A673 (cell line): ENCODE measurements at regions not wholly inside any gene's neighbourhood (a gene's known extent, or its start where the extent isn't known, plus 50 kb on each side); places are given as distances from the start of the nearest gene placed in this dataset.

Source experiments
- EZH2 ChIP-seq: fragments of 200-600 bp; sonication (generic); IDR thresholded peaks from 2 replicates; pipeline ENCODE4 v1.6.1; 2017; ENCODE audit warnings: borderline replicate concordance, low read depth, mild to moderate bottlenecking, mixed read lengths, antibody characterized with exemption, low read length; ENCODE audit not compliant: poor library complexity, severe bottlenecking
- TF ChIP-seq, protein P1 (sequence below): fragments of 300-800, 200-600 bp; sonication (generic); conservative IDR thresholded peaks from 2 replicates; pipeline ENCODE4 v1.5.1; 2017; ENCODE audit warnings: low read depth, mild to moderate bottlenecking, antibody characterized with exemption, low read length, moderate library complexity, mixed read lengths

- TF ChIP-seq, protein P1, sequence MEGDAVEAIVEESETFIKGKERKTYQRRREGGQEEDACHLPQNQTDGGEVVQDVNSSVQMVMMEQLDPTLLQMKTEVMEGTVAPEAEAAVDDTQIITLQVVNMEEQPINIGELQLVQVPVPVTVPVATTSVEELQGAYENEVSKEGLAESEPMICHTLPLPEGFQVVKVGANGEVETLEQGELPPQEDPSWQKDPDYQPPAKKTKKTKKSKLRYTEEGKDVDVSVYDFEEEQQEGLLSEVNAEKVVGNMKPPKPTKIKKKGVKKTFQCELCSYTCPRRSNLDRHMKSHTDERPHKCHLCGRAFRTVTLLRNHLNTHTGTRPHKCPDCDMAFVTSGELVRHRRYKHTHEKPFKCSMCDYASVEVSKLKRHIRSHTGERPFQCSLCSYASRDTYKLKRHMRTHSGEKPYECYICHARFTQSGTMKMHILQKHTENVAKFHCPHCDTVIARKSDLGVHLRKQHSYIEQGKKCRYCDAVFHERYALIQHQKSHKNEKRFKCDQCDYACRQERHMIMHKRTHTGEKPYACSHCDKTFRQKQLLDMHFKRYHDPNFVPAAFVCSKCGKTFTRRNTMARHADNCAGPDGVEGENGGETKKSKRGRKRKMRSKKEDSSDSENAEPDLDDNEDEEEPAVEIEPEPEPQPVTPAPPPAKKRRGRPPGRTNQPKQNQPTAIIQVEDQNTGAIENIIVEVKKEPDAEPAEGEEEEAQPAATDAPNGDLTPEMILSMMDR: no peak
- TF ChIP-seq EZH2: no peak
Measured at GRCh38 chr1:29673669-29674626, 437.6 kb downstream of the PTPRU start.
